ENCODE measurements at regions not wholly inside any gene's neighbourhood (a gene's known extent, or its start where the extent isn't known, plus 50 kb on each side); places are given as distances from the start of the nearest gene placed in this dataset.

- no peak overlapping the region for H3K27ac ChIP-seq (ENCODE audit: low read length)
- H3F3A ChIP-seq (ENCODE audit: insufficient read depth, low read length, poor library complexity, severe bottlenecking), result no peaks in the 10 kb centered on the region
- no peak overlapping the region for H3K4me3 ChIP-seq (ENCODE audit: low read length)
- H3K9me2 ChIP-seq (ENCODE audit: insufficient read depth, low read length), result no peaks in the 10 kb centered on the region
- H4K20me1 ChIP-seq (ENCODE audit: insufficient read depth), result no peaks in the 10 kb centered on the region
- TF ChIP-seq RAD21 (conservative IDR thresholded peaks at IDR 0.05) (no peak), POLR2AphosphoS5 (IDR thresholded peaks at IDR 0.05) (no peak), EP300 (conservative IDR thresholded peaks at IDR 0.05; ENCODE audit: poor library complexity, severe bottlenecking) (no peak), EZH2 (IDR thresholded peaks at IDR 0.05; ENCODE audit: borderline replicate concordance, insufficient read depth, low read length, poor library complexity, severe bottlenecking) (no peak), SMC3 (conservative IDR thresholded peaks at IDR 0.05; ENCODE audit: poor library complexity) (no peak), TAF1 (IDR thresholded peaks at IDR 0.05; ENCODE audit: low read depth) (no peak), MXI1 (conservative IDR thresholded peaks at IDR 0.05; ENCODE audit: poor library complexity, severe bottlenecking) (no peak), CTCF (IDR thresholded peaks at IDR 0.05; ENCODE audit: poor library complexity, severe bottlenecking) (no peak)
- TF ChIP-seq, protein P1, sequence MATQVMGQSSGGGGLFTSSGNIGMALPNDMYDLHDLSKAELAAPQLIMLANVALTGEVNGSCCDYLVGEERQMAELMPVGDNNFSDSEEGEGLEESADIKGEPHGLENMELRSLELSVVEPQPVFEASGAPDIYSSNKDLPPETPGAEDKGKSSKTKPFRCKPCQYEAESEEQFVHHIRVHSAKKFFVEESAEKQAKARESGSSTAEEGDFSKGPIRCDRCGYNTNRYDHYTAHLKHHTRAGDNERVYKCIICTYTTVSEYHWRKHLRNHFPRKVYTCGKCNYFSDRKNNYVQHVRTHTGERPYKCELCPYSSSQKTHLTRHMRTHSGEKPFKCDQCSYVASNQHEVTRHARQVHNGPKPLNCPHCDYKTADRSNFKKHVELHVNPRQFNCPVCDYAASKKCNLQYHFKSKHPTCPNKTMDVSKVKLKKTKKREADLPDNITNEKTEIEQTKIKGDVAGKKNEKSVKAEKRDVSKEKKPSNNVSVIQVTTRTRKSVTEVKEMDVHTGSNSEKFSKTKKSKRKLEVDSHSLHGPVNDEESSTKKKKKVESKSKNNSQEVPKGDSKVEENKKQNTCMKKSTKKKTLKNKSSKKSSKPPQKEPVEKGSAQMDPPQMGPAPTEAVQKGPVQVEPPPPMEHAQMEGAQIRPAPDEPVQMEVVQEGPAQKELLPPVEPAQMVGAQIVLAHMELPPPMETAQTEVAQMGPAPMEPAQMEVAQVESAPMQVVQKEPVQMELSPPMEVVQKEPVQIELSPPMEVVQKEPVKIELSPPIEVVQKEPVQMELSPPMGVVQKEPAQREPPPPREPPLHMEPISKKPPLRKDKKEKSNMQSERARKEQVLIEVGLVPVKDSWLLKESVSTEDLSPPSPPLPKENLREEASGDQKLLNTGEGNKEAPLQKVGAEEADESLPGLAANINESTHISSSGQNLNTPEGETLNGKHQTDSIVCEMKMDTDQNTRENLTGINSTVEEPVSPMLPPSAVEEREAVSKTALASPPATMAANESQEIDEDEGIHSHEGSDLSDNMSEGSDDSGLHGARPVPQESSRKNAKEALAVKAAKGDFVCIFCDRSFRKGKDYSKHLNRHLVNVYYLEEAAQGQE (IDR thresholded peaks at IDR 0.05; ENCODE audit: borderline replicate concordance), result no peak
- H3K27me3 ChIP-seq (ENCODE audit: insufficient read depth, low read depth, low read length), result no peaks in the 10 kb centered on the region
- no peaks in the 10 kb centered on the region for H3K36me3 ChIP-seq (ENCODE audit: insufficient read depth, low read length)
- no peak overlapping the region for H2AFZ ChIP-seq (ENCODE audit: low read depth, low read length)
- H3K4me2 ChIP-seq (ENCODE audit: low read length), result no peak overlapping the region
- H3K79me2 ChIP-seq (replicated peaks; ENCODE audit: insufficient read depth, low read length), result no peaks in the 10 kb centered on the region
- H3K9me3 ChIP-seq (ENCODE audit: low read length), result no peaks in the 10 kb centered on the region
- no peak overlapping the region for H3K9ac ChIP-seq (ENCODE audit: low read length)
Observed at GRCh38 chr5:165809914-165810313, 2304.5 kb downstream of the MAT2B start.

DNA sequence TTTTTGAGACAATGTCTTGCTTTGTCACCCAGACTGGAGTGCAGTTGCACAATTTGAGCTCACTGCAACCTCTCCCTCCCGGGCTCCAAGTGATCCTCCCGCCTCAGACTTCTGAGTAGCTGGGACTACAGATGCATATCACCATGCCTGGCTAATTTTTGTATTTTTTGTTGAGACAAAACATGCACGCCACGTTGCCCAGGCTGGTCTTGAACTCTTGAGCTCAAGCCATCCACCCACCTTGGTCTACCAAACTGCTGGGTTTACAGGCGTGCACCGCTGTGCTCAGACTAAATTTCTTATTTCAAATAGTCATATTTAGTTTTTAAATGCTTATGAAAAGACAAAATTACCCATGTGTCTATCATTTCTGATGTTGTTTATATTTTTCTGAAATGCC lies 2324.1 kb downstream of the MAT2B start:
- H3K9me2 ChIP-seq (ENCODE audit: insufficient read depth, low read length), result no peaks in the 10 kb centered on the region
- H3K4me3 ChIP-seq (ENCODE audit: low read length), result no peak overlapping the region
- no peaks in the 10 kb centered on the region for H3K9me3 ChIP-seq (ENCODE audit: low read length)
- no peak overlapping the region for H3K9ac ChIP-seq (ENCODE audit: low read length)
- TF ChIP-seq, protein P1 (IDR thresholded peaks at IDR 0.05; ENCODE audit: borderline replicate concordance), result no peak
- no peak for TF ChIP-seq SMC3 (conservative IDR thresholded peaks at IDR 0.05; ENCODE audit: poor library complexity)
- TF ChIP-seq EP300 (conservative IDR thresholded peaks at IDR 0.05; ENCODE audit: poor library complexity, severe bottlenecking), result no peak
- TF ChIP-seq RAD21 (conservative IDR thresholded peaks at IDR 0.05), result no peak
- TF ChIP-seq TAF1 (IDR thresholded peaks at IDR 0.05; ENCODE audit: low read depth), result no peak
- no peak for TF ChIP-seq POLR2AphosphoS5 (IDR thresholded peaks at IDR 0.05)
- no peak for TF ChIP-seq MXI1 (conservative IDR thresholded peaks at IDR 0.05; ENCODE audit: poor library complexity, severe bottlenecking)
- TF ChIP-seq EZH2 (IDR thresholded peaks at IDR 0.05; ENCODE audit: borderline replicate concordance, insufficient read depth, low read length, poor library complexity, severe bottlenecking), result no peak
- no peak for TF ChIP-seq CTCF (IDR thresholded peaks at IDR 0.05; ENCODE audit: poor library complexity, severe bottlenecking)
- H3K4me2 ChIP-seq (ENCODE audit: low read length), result no peak overlapping the region
- H4K20me1 ChIP-seq (ENCODE audit: insufficient read depth), result no peaks in the 10 kb centered on the region
- H3F3A ChIP-seq (ENCODE audit: insufficient read depth, low read length, poor library complexity, severe bottlenecking), result no peaks in the 10 kb centered on the region
- no peaks in the 10 kb centered on the region for H3K36me3 ChIP-seq (ENCODE audit: insufficient read depth, low read length)
- no peaks in the 10 kb centered on the region for H3K79me2 ChIP-seq (replicated peaks; ENCODE audit: insufficient read depth, low read length)
- H2AFZ ChIP-seq (ENCODE audit: low read depth, low read length), result no peak overlapping the region
- H3K27ac ChIP-seq (ENCODE audit: low read length), result no peak overlapping the region
- no peaks in the 10 kb centered on the region for H3K27me3 ChIP-seq (ENCODE audit: insufficient read depth, low read depth, low read length)
